Fibroblast of skin of scalp (primary cell): ENCODE measurements at regions not wholly inside any gene's neighbourhood (a gene's known extent, or its start where the extent isn't known, plus 50 kb on each side); places are given as distances from the start of the nearest gene placed in this dataset.

Experiments used
- DNase-seq: peaks from one replicate; pipeline ENCODE4 v3.0.0-alpha.2; 2013

DNA sequence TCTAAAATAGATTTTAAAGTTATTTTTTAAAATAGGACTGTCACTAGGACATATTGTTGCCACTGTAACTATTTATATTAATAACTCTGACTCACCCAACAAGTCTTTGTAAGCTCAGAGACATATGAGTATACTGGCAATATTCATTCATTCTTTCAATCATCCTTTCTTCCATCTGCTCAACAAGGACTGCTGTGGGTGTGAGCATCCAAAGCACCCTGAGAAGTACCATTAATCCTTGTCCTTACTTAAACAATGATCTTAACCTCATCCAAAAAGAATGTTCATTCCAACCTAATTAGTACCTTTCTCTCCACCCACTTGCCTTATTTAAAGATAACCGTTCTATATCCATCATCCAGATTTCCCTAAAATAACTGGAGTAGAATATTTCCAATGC lies 94.2 kb upstream of the PPP2R3A start:
- no peak for DNase-seq

DNA sequence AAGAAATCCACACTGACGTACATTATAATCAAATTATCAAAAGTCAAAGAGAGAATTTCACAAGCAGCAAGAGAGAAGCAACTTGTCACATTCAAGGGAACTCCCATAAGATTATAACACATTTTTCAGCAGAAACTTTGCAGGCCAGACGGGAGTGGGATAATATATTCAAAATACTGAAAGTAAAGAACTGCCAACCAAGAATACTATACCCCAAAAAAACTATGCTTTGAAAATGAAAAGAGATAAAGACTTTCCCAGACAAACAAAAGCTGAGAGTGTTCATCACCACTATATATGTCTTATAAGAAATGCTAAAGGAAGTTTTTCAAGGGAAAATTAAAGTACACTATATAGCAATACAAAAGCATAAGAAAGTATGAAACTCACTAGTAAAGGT lies 91.5 kb upstream of the PPP2R3A start:
- no peak for DNase-seq

DNA sequence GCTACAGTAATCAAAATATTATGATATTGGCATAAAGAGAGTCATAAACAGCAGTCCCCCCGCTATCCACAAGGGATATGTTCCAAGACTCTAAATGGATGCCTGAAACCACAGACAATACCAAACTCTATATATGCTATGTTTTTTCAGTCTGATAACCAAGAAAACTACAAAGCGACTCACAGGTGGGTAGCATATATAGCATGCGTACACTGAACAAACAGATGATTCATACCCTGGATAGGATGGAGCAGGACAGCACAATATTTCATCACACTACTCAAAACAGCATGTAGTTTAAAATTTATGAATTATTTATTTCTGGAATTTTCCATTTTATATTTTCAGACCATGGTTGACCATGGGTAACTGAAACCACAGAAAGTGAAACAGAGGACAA lies 87.0 kb upstream of the PPP2R3A start:
- DNase-seq, result no peak

DNA sequence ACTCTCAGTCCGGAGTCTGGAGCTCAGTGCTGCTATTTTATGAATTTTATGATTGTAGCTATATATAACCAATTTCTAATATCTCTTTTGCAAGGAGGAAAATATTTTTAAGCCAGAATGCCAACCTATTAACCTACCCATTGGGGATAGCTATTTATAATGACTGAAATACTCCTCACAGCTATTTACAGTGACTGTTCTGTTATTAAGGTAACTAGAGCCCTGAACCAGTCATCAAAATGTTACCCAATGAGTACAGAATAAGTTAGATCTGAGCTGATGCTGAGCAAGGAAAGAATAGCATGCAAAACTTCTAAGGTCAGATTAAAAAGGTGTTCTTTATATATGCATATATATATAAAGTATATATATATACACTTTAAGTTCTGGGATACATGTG lies 79.6 kb upstream of the PPP2R3A start:
- no peak for DNase-seq

DNA sequence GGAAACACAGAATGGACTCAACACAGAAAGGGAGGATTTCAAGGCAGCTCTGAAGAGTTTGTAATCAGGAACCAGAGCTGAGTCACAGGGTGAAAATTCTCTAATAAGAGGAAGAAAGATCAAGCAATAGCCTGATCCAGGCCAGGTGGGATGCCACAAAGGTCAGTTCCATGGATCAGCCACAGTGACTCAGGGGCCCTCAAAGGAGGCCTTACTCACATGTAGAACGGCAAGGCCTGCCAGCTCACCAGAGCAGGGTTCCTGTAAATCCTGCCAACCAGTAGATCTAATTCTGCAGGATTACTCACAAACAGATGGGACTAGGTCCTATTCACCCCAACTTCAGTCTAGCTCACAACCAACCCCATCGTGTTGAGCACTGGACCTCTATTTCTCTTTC lies 78.3 kb upstream of the PPP2R3A start:
- DNase-seq, result no peak

GRCh38 chr3:135889443-135889842 lies 76.1 kb upstream of the PPP2R3A start:
- no peak for DNase-seq

GRCh38 chr3:135891121-135891520 lies 74.4 kb upstream of the PPP2R3A start:
- no peak for DNase-seq

DNA sequence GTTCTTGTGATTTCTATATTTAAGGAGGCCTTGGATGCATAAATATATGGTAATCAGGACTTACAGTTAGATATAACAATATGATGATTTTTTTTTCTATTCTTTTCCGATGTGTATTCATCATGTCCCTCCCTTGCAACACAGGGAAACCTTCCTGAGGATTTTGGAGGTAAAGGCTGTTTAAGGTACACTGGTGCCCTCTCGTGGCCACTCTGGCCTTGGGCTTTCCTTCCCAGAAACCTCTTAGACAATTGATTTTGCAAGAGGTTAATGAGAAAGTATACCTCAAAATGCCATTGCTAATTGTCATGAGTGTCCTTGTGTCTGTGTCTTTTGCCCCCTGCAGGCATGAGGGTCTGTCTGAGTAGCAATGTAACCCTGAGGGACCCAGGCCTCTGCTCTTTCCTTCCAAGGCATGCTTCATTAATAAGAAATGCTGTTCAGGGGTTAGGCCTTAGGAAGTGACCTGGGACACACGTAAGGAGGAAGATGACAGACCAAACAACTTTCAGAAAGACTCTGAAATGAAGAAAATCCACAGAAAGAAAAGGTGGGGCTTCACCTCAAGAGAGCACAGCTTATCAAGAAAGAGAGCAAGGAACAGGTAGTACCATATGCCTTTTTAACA lies 70.3 kb upstream of the PPP2R3A start:
- peak; percentile 74 for DNase-seq

- DNase-seq, result no peak
These were observed 69.8 kb upstream of the PPP2R3A start for GRCh38 chr3:135895734-135896121.

DNA sequence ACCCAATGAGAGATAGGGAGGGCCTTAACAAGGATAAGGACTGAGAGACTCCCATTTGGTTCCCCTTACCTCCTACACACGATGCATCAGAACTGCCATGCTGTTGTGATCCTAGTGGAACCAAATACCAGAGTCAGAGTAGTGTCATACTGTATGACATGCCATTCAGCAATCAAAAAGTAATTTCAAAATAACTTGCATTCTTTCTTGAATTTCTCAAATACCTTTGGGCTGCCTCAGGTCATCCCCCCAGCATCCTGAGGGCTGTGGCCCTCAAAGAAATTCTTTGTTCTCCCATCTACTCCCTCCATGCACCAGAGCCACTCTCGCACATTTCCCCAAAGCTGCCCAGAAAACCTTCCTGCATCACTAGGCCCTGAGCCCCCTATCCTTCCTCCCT lies 68.9 kb upstream of the PPP2R3A start:
- peak; percentile 66 for DNase-seq

- DNase-seq, result no peak
These were observed 67.8 kb upstream of the PPP2R3A start for GRCh38 chr3:135897715-135898114.

DNA sequence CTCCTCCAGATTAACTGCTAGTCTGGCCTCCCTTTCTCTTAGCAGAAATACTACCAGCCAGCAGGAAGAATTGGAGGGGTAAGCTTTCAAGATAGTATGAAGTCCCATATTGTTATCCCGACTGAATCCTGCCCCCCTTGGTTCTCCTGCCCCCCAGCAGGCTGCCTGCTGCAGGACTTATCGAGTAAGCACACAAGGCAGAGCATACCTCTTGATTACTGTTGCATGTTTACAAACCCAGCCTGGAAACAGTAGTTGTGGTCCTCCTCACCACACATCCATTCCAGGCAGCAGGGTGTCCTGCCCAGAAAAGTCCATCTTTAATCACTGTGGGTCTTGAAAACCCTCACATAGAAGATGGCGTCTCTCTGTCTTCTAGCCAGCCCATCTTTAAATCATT lies 66.8 kb upstream of the PPP2R3A start:
- DNase-seq, result no peak

- no peak for DNase-seq
These were observed 60.3 kb upstream of the PPP2R3A start for GRCh38 chr3:135905058-135905724.

GRCh38 chr3:135907422-135908165 lies 57.9 kb upstream of the PPP2R3A start:
- no peak for DNase-seq

- no peak for DNase-seq
These were observed 57.3 kb upstream of the PPP2R3A start for GRCh38 chr3:135908225-135908624.

DNA sequence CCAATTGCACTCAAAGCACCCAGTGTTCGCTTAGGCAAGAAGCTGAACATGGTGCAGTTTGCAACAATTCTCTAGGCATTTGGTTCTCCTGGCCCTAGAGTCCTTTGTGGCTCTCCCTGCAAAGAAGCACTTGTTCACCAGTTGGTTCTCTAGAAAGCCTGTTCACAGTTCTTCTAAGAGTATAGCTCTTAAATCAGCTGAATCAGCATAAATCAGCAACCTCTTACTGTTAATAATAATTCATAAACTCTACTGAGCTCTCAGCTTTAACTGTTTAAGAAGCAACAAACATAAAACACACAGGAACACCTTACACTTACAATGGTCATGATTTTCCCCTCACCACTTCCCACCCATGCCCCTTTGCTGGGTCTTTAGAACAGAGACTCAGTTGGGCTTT lies 56.8 kb upstream of the PPP2R3A start:
- no peak for DNase-seq

GRCh38 chr3:135911110-135911509 lies 54.4 kb upstream of the PPP2R3A start:
- no peak for DNase-seq

DNA sequence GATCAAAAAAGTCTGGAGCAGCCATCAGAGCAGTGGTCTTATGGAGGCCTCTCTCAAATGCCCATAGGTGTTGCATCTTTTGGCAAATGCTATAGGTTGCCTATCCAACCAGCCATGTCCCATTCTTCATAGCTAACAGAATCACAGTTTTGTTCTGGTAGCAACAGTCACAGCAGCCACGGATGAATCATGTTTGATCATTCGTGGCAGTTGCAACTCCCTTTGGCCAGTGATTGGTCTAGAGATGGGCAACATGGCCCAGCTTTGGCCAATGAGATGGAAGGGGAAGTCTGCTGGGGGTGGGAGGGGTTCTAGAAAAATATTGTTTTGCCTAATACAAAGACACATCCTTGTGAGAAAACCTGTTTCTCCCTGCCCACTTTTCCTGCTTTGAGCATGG lies 50.3 kb upstream of the PPP2R3A start:
- DNase-seq, result no peak
